ENCODE measurements at regions not wholly inside any gene's neighbourhood (a gene's known extent, or its start where the extent isn't known, plus 50 kb on each side); places are given as distances from the start of the nearest gene placed in this dataset. TPM values are rescaled to one million over a fixed set of nuclear protein-coding genes. Genes with fewer than 3 reads are reported as not detected.

DNA sequence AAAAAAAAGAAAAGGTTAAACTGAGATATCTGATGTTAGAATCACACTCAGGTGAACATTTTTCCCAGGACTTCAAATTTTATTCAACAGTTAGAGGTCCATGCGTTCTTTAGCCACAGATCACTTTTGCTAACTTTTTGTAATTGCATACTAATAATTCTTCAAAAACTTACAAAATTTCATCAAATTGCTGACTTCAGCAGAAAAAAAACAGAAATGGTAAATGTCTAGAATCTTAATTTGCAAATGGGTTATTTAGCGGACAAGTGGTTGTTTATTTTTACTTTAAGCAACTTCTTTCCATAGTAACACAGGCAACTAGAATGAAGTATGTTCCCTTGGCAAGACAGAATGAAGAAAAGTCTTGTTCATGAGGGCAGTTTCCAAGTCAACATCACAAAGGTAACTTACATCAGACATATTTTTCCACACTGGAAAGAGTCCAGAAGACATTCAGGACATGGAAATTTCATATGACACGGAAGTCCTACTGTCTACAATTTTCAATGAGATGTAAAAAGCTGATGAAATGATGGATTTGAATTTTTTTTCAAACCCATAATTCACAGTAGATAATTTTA is 62.5 kb upstream of the SOX5 start:
- 88 to 91% methylated on average over 3 of the region's 3 CpGs for WGBS, 2 donors
- no peaks in the 10 kb centered on the region for H3K4me1 ChIP-seq (ENCODE audit: control insufficient read depth in 5 of 5, insufficient read depth in 5 of 5, low read length in 5 of 5)
- no peak overlapping the region for H3K27ac ChIP-seq (ENCODE audit: low read depth in 1 of 2, low read length in 1 of 2)
- H3K9me3 ChIP-seq (ENCODE audit: control insufficient read depth in 4 of 4, insufficient read depth in 3 of 4, low read length in 3 of 4) = no peaks in the 10 kb centered on the region
- DNase-seq (no peak), ATAC-seq (ENCODE audit: insufficient read depth, low FRiP score) (no peak)
- TF ChIP-seq, protein P1, sequence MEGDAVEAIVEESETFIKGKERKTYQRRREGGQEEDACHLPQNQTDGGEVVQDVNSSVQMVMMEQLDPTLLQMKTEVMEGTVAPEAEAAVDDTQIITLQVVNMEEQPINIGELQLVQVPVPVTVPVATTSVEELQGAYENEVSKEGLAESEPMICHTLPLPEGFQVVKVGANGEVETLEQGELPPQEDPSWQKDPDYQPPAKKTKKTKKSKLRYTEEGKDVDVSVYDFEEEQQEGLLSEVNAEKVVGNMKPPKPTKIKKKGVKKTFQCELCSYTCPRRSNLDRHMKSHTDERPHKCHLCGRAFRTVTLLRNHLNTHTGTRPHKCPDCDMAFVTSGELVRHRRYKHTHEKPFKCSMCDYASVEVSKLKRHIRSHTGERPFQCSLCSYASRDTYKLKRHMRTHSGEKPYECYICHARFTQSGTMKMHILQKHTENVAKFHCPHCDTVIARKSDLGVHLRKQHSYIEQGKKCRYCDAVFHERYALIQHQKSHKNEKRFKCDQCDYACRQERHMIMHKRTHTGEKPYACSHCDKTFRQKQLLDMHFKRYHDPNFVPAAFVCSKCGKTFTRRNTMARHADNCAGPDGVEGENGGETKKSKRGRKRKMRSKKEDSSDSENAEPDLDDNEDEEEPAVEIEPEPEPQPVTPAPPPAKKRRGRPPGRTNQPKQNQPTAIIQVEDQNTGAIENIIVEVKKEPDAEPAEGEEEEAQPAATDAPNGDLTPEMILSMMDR (IDR thresholded peaks at IDR 0.05; ENCODE audit: control extremely low read depth, extremely low read depth) = no peak
- no peak overlapping the region for H3K9ac ChIP-seq (ENCODE audit: insufficient read depth in 1 of 2, low read length in 2 of 2)
- H3K36me3 ChIP-seq (ENCODE audit: control insufficient read depth in 4 of 4, insufficient read depth in 4 of 4, low read length in 4 of 4) = peaks cover 0 to 2% (median 0%) of the 10 kb centered on the region in 4 donors
- no peaks in the 10 kb centered on the region for H3K27me3 ChIP-seq (ENCODE audit: control insufficient read depth in 3 of 3, insufficient read depth in 3 of 3, low read length in 2 of 3)
- no peak overlapping the region for H3K4me3 ChIP-seq

DNA sequence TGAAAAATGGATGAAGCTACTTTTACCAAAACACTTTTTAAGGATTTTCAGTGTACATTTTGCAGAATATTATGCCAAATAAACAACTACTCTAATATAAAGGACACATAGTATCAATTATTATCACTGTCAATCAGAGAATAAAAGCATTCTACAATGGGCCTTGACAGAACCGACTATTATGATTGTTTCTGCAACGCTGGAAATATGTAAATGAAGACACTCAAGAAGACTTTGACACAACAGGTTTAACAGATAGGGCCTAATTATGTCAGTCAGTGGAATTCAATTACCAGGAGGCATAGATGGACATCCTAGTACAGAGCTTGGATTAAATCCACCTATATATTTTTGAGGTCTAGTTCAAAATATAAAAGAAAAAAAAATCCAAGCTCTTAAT is 58.7 kb upstream of the SOX5 start:
- no peaks in the 10 kb centered on the region for H3K4me1 ChIP-seq (ENCODE audit: control insufficient read depth in 5 of 5, insufficient read depth in 5 of 5, low read length in 5 of 5)
- WGBS, 2 donors = 90% methylated on average over 2 of the region's 2 CpGs

More for the DNA sequence above, 58.7 kb upstream of the SOX5 start:
- TF ChIP-seq, protein P1 (IDR thresholded peaks at IDR 0.05; ENCODE audit: control extremely low read depth, extremely low read depth) = no peak
- H3K27ac ChIP-seq (ENCODE audit: low read depth in 1 of 2, low read length in 1 of 2) = no peak overlapping the region
- no peak overlapping the region for H3K4me3 ChIP-seq
- no peak overlapping the region for H3K9ac ChIP-seq (ENCODE audit: insufficient read depth in 1 of 2, low read length in 2 of 2)
- no peak for ATAC-seq (ENCODE audit: insufficient read depth, low FRiP score)
- no peaks in the 10 kb centered on the region for H3K9me3 ChIP-seq (ENCODE audit: control insufficient read depth in 4 of 4, insufficient read depth in 3 of 4, low read length in 3 of 4)
- H3K27me3 ChIP-seq (ENCODE audit: control insufficient read depth in 3 of 3, insufficient read depth in 3 of 3, low read length in 2 of 3) = no peaks in the 10 kb centered on the region
- H3K36me3 ChIP-seq (ENCODE audit: control insufficient read depth in 4 of 4, insufficient read depth in 4 of 4, low read length in 4 of 4) = no peaks in the 10 kb centered on the region
- no peak for DNase-seq

Small RNAs in the stretch of these regions (small RNA-seq; reads per million reads assigned to genes)
- gene MIR920 (ENCODE audit: low replicate concordance) (not detected), gene RN7SL38P (ENCODE audit: low replicate concordance) (2.9 reads per million, percentile 92 among the genes with 10 or more reads in this experiment)
